Prostate gland (tissue), 2 donors: ENCODE measurements at regions not wholly inside any gene's neighbourhood (a gene's known extent, or its start where the extent isn't known, plus 50 kb on each side); places are given as distances from the start of the nearest gene placed in this dataset.

Experiments
- CTCF ChIP-seq, 4 experiments: fragments of 200-600 bp in 2 of 4; fragments of 450-650 bp in 2 of 4; sonication (generic) in 2 of 4; IDR thresholded peaks; 1 replicate in 3 of 4; 2 replicates in 1 of 4; pipeline ENCODE4 v1.5.1; 2016 to 2019; ENCODE audit warnings: antibody characterized with exemption in 4 of 4, mild to moderate bottlenecking in 2 of 4, moderate library complexity in 2 of 4
- POLR2A ChIP-seq: fragments of 450-650 bp; IDR thresholded peaks from one replicate; pipeline ENCODE4 v1.6.1; 2016; ENCODE audit warnings: antibody characterized with exemption, mild to moderate bottlenecking

- no peak for TF ChIP-seq CTCF (IDR thresholded peaks at IDR 0.05)
- no peak for TF ChIP-seq POLR2A
These were observed 111.6 kb upstream of the GADD45A start for GRCh38 chr1:67573311-67573872.
